GM12892 (cell line): ENCODE measurements at regions not wholly inside any gene's neighbourhood (a gene's known extent, or its start where the extent isn't known, plus 50 kb on each side); places are given as distances from the start of the nearest gene placed in this dataset.

ENCODE experiments used
- POLR2A ChIP-seq: IDR thresholded peaks from 2 replicates; pipeline ENCODE4 v1.6.1; 2011; ENCODE audit warnings: low read depth, low read length, control low read depth
- POLR2AphosphoS5 ChIP-seq: IDR thresholded peaks from 2 replicates; pipeline ENCODE4 v1.6.1; 2011; ENCODE audit warnings: low read depth, low read length, control low read depth
- TAF1 ChIP-seq: IDR thresholded peaks from 2 replicates; pipeline ENCODE4 v1.6.1; 2011; ENCODE audit warnings: low read depth, mild to moderate bottlenecking, control low read depth, low read length, borderline replicate concordance

- TF ChIP-seq POLR2A: no peak
- no peak for TF ChIP-seq POLR2AphosphoS5
- no peak for TF ChIP-seq TAF1
These were observed 93.8 kb upstream of the PLPPR4 start for GRCh38 chr1:99170516-99170915.
